Lower leg skin (tissue), 4 donors: ENCODE measurements at regions not wholly inside any gene's neighbourhood (a gene's known extent, or its start where the extent isn't known, plus 50 kb on each side); places are given as distances from the start of the nearest gene placed in this dataset.

Source experiments
- DNase-seq, 2 donors: peaks; one replicate each; pipeline ENCODE4 v3.0.0-alpha.2; 2019; ENCODE audit warnings: low spot score in 2 of 2
- H3K4me3 ChIP-seq: fragments of 200-600 bp; sonication (generic); 2 replicates; pipeline ENCODE4 v1.5.1; 2017; ENCODE audit warnings: mild to moderate bottlenecking, low read depth; ENCODE audit not compliant: poor library complexity, severe bottlenecking
- POLR2A ChIP-seq, 2 donors: fragments of 450-650 bp; IDR thresholded peaks; one replicate each; pipeline ENCODE4 v1.6.1; 2016 to 2017; ENCODE audit warnings: antibody characterized with exemption in 2 of 2, mild to moderate bottlenecking in 1 of 2, moderate library complexity in 1 of 2
- WGBS, 2 donors: methylation state at CpG; one replicate each; pipeline ENCODE4 v1.1.5; 2018; 5-methylcytosine and 5-hydroxymethylcytosine counted together
- intact Hi-C: fragments of 100-400 bp; cut with DNase I; formaldehyde crosslinking; loops from one replicate; pipeline ENCODE4 v1.15.0; 2023; ENCODE audit warnings: low total_unique reads
- TF ChIP-seq, protein P1 (sequence below), 3 donors: fragments of 450-650 bp; IDR thresholded peaks; one replicate each; pipeline ENCODE4 v1.5.1; 2016; ENCODE audit warnings: antibody characterized with exemption in 3 of 3, mild to moderate bottlenecking in 3 of 3, moderate library complexity in 2 of 3

DNA sequence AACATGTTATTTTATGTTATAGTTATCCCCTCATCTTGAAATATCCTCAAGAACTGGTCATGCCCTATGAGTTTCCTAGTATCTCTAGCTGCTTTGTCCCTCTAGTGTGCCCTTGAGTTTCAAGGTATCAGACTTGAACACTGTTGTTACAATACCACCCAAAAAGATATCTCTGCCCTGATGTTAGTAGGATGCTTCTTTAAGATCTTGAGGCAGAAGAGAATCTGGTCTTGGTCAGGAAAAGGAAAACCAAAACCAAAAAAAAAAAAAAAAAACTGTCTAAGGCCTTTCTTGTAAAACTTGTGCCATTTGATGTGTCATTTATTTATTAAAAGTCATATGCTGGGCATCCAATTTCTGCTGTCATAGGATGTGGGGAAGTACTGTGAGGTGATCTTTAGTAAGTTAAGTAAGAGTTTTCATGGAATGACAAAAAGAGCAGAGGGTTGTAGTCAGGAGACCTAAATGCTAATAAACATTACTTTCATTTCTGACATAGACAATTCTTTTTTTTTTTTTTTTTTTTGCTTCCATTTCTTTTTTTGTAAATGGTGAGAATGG lies 229.7 kb downstream of the NECTIN3 start:
- H3K4me3 ChIP-seq, result no peak overlapping the region
- TF ChIP-seq, protein P1, sequence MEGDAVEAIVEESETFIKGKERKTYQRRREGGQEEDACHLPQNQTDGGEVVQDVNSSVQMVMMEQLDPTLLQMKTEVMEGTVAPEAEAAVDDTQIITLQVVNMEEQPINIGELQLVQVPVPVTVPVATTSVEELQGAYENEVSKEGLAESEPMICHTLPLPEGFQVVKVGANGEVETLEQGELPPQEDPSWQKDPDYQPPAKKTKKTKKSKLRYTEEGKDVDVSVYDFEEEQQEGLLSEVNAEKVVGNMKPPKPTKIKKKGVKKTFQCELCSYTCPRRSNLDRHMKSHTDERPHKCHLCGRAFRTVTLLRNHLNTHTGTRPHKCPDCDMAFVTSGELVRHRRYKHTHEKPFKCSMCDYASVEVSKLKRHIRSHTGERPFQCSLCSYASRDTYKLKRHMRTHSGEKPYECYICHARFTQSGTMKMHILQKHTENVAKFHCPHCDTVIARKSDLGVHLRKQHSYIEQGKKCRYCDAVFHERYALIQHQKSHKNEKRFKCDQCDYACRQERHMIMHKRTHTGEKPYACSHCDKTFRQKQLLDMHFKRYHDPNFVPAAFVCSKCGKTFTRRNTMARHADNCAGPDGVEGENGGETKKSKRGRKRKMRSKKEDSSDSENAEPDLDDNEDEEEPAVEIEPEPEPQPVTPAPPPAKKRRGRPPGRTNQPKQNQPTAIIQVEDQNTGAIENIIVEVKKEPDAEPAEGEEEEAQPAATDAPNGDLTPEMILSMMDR (IDR thresholded peaks at IDR 0.05), result no peak
- no peak for TF ChIP-seq POLR2A (IDR thresholded peaks at IDR 0.05)
- intact Hi-C loops, result no loop called here
- DNase-seq, result no peak

DNA sequence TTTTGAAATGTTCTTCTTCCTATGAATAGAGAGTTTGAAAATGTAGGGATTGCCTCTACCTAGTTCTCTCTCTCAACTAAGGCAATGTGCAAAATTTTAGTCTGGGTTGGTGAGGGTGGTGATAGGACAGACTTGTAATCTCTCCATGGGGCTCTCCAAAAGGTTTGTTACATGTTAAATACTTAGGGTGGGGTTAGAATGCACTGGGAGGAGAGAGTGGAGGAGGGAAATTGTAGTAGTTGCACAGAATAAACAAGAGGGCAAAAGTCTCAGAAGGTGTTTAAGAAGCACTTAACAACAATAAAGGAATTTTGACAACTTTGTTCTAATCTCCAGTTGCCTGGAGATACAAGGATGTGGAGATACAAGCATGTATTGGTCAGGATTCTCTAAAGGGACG lies 230.4 kb downstream of the NECTIN3 start:
- intact Hi-C loops, result no loop called here
- WGBS, 2 donors, result 75 to 97% methylated on average over 1 of the region's 1 CpG
- no peak overlapping the region for H3K4me3 ChIP-seq
- TF ChIP-seq, protein P1 (IDR thresholded peaks at IDR 0.05), result no peak
- TF ChIP-seq POLR2A (IDR thresholded peaks at IDR 0.05), result no peak
- DNase-seq, result no peak

DNA sequence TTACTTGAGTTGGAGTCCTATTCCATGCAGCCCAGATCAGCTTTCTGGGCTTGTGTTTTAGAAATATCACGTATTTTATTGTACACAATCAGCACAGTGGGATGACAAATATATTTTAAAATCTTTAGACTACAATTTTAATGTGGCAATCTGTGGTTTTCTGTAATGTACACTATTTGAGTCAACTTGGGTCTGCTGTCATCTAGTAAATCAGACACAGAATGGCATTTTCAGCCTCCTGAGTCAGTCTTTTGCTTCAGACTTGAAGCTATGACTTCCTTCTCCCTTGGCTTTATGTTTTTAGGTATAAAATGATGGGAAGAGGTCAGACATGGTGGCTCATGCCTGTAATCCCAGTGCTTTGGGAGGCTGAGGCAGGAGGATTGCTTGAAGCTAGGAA lies 232.1 kb downstream of the NECTIN3 start:
- intact Hi-C loops, result no loop called here
- DNase-seq, result no peak
- no peak for TF ChIP-seq POLR2A (IDR thresholded peaks at IDR 0.05)
- TF ChIP-seq, protein P1 (IDR thresholded peaks at IDR 0.05), result no peak
- no peak overlapping the region for H3K4me3 ChIP-seq
- 84 to 87% methylated on average over 1 of the region's 1 CpG for WGBS, 2 donors

DNA sequence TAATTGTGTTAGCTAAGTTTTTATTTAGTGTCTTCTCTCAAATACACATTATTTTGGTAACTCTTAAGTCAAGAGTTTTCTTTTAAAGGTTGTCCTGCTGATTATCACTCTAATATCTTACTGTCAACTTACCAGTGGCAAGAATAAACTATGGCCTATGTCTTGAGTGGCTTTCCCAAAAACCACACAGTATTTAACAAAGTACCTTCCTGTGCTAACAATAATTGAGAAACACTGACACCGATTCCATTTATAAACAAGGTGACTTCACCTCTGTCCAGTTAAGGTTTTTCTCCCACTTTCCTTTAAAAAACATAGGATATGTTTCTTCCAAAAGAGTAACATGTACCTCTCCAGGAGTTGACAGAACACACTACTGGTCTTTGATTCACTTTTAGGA lies 234.3 kb upstream of the CD96 start:
- TF ChIP-seq POLR2A (IDR thresholded peaks at IDR 0.05), result no peak
- TF ChIP-seq, protein P1 (IDR thresholded peaks at IDR 0.05), result no peak
- intact Hi-C loops, result no loop called here
- no peak for DNase-seq
- no peak overlapping the region for H3K4me3 ChIP-seq
- WGBS, 2 donors, result 93 to 98% methylated on average over 1 of the region's 1 CpG

DNA sequence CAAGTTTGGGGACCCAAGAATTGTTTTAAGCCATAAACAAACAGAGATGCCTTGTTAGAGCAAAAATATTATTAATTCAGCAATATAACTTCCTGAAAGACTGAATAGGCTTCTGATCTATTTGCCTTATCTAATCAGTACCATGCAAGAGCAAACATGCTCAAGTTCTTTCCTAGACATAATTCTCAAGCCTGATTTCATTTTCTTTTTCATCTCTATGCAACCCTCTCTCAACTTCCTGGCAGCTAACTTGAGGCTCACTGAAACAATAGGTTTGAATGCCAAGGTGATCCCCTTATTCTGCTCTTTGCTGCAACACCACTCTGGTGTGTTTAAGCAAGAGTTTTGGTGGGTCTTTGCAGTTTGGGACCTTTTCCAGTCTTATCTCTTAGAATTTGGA lies 230.9 kb upstream of the CD96 start:
- TF ChIP-seq, protein P1 (IDR thresholded peaks at IDR 0.05), result no peak
- no peak for TF ChIP-seq POLR2A (IDR thresholded peaks at IDR 0.05)
- H3K4me3 ChIP-seq, result no peak overlapping the region
- no peak for DNase-seq
- intact Hi-C loops, result no loop called here

DNA sequence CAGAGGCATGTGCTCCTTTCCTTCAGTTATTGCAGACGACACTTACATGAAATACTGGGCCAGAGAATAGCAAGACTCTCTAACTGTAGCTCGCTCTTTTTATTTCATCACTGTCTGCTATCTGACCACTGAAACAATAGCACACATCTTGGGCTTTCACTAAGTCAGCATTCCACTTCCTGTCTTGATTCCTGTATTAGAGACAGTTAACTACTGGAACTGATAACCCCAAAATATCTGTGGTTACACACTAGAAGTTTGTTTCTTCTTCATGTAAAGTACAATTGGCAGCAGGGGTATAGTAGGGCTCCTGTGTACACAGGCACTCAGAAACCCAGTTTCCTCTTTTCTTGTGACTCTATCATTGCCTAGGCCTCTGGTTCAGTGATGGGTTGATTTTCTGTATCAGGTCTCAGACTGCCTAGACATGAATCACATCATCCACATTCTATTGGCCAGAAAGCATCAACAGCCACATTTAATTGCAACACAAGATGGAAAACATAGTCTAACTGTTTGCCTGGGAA lies 230.2 kb upstream of the CD96 start:
- no peak for DNase-seq
- WGBS, 2 donors, result 71 to 76% methylated on average over 2 of the region's 2 CpGs
- H3K4me3 ChIP-seq, result no peak overlapping the region
- TF ChIP-seq, protein P1 (IDR thresholded peaks at IDR 0.05), result no peak
- TF ChIP-seq POLR2A (IDR thresholded peaks at IDR 0.05), result no peak
- intact Hi-C loops, result no loop called here
